ENCODE measurements at regions not wholly inside any gene's neighbourhood (a gene's known extent, or its start where the extent isn't known, plus 50 kb on each side); places are given as distances from the start of the nearest gene placed in this dataset.
"Not testable (repeated sequence)": the region's sequence is repeated elsewhere in the genome, so short reads cannot be mapped to it uniquely, and the experiment has no call there.

DNA sequence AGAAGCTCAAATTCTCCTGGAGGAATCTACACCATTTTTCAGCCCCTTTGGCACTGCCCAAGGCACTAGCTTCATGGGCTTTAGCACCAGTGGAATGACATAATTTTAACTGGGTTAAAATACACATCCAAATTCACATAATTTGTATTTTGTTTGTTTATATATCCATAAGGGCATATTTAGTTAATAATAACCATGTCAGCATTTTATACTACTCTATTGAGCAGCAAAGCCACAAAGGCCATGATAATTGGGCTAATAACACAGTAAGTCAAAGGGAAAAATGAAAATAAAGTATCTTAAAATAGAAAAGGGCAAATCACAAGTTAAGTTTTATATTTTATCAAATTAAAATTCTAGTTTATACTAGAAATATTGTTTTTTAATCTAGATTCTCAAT, 262.7 kb upstream of the TACR3 start:
- no peak for DNase-seq

DNA sequence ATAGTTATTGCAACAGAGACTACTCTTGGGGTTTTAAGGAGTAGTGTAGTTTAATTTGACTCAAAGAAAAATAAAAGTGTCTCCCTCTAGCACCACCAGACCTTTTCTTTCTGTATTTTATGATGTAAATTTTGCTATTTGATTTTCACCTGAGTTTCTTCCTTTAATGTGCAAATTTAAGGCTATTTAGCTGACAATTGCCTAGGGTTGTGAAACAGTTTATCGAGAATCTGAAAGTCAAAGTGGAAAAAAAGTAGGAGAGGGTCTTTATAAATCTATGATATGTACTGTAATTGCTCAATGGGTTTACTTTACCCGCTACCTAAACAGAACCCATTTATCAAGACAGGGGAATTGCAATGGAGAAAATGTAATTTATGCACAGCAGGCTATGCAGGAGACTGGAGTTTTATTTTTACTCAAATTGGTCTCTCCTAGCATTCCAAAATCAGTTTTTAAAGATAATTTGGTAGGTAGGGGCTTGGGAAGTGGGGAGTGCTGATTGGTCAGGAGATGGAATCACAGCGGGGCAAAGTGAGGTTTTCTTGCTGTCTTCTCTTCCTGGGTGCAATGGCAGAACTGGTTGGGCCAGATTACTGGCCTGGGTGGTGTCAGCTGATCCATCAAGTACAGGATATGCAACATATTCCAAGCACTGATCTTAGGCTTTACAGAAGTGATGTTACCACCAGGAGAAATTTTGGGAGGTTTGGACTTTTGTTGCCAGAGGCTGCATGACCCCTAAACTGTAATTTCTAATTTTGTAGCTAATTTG, 228.6 kb upstream of the TACR3 start:
- DNase-seq = no peak

DNA sequence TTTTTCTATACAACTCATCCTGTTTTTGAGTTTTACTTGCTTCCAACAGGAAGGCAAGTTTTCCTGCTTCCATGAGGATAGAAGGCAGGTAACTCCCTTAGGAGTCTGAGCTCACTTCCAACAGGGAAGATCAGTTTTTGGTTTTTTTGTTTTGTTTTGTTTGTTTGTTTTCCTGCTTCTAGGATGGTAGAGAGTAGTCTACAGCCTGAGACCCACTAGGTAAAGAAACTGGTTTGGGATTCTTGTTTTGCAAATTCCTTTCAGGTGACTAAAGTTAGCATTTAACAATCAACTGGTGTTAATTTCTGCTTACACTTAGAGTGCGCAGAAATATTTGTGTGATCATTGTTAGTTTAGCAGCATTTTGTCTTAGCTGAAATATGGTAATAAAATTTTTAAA, 227.8 kb upstream of the TACR3 start:
- DNase-seq = no peak

DNA sequence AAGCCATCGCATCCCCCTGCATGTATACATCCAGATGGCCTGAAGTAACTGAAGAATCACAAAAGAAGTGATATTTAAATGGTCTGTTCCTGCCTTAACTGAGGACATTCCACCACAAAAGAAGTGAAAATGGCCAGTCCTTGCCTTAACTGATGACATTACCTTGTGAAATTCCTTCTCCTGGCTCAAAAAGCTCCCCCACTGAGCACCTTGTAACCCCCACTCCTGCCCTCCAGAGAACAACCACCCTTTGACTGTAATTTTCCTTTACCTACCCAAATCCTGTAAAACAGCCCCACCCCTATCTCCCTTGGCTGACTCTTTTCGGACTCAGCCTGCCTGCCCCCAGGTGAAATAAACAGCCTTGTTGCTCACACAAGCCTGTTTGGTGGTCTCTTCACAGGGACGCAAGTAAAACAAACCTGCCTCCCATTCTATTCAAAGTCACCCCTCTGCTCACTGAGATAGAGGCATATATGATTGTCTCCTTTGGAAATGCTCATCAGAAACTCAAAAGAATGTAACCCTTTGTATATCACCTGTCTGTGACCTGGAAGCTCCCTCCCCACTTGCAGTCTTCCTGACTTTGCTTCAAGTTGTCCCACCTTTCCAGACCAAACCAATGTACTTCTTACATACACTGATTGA, 227.0 kb upstream of the TACR3 start:
- DNase-seq = not testable (repeated sequence)

DNA sequence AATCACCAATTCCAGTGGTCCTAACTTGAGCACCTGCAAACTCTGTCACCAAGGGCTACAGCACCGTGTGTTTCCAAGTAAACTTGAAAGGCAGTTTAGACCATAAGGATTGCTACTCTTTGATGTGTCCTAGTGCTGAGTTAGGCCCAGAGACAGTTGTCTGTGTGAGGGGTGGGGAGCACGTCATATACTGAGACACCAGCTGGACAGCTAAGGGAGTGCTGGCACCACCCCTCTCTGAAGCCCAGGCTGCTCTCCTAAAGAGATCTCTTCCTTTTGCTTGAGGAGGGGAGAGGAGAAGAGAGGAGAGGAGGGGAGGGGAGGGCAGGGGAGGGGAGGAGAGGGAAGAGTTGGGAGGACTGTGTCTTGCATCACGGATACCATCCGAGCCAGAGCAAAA, 218.7 kb upstream of the TACR3 start:
- no peak for DNase-seq

DNA sequence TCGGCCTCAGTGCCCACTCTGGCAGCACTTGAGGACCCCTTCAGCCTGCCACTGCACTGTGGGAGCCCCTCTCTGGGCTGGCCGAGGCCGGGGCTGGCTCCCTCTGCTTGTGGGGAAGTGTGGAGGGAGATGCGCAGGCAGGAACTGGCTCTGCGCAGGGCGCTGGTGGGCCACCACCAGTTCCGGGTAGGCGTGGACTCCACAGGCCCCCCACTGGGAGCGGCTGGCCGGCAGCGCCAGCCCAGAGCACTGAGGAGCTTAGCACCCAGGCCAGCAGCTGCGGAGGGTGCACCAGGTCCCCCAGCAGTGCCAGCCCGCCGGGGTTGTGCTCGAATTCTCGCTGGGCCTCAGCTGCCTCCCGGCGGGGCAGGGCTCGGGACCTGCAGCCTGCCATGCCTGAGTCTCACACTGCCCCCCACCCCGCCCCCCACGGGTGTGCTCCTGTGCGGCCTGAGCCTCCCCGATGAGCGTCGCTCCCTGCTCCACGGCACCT, 216.9 kb upstream of the TACR3 start:
- DNase-seq = no peak

DNA sequence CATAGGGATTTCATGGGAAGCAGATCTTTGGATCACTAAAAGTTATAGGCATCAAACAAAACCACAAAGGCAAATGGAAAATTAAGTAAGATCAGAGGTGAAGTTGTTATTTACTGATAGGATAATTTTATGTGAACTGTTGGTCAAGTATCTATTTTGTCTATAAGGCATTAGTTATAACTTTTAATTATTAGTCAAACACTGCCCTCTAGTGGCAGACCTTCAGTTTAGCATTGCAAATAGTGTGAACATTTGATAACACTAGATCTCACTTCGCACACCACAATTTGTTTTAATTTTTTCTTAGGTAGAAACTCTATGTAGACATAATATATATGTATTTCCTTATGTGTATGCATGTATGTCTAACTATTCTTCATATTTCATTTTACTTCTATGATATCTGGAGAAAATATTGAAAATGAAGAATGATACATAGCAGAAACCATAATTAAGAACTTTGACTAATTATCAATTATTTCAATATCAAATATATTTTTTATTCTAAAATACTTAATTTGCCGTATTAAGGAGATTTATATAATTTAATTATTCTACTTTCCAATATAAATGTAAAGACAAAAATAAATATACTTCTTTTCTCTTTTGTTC, 214.5 kb upstream of the TACR3 start:
- peak; percentile 17 for DNase-seq

DNA sequence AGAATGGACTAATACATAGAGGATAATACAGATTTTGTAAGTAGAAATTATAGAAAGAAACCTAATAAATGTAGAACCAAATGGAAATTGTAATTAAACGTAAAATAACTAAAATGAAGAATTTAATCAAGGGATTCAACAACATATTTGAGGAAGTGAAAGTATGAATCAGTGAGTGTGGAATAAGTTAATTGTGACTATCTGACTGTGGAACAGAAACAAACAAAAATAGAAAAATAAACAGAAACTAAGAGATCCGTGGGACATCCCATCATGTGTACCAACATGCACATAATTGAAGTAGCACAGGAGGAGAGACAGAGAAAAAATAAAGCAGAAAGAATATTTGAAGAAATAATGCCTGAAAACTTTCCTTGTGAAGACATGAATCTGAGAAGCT, 208.6 kb upstream of the TACR3 start:
- DNase-seq = no peak

DNA sequence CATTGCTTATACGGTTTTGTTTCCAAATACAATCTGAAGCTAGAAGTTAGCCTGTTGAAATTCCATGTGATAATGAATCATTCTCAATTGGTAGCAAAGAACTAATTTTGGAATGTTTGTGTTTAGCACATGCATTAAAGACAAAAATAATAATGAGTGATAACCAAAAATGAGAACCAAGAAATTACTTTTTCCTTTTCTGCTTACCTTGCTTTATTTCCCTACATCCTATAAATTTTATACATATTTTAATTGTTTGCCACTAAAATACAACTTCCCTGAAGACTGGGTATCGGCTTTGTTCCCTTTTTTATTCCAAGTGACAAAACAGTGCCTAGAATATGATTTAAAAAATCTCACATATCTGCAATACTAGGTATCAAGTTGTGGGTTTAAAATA, 203.8 kb upstream of the TACR3 start:
- no peak for DNase-seq

DNA sequence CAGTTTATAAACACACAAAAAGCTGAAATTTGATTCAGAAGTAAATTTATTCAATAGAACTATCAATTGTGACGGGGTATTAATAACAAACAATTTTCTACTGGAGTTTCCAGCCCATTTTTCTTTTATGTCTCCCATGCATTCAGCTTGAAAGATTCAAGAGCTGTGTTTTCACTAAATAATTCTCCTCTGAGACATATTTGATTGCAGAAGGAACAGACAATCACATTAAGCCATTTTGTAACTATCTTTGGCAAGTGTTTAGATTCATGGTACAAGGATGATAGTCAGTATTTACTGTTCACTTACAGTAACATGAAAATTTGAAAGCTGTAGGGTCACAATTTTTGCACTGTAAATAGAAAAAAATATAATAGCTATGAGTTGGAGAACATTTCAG, 198.4 kb upstream of the TACR3 start:
- DNase-seq = no peak

DNA sequence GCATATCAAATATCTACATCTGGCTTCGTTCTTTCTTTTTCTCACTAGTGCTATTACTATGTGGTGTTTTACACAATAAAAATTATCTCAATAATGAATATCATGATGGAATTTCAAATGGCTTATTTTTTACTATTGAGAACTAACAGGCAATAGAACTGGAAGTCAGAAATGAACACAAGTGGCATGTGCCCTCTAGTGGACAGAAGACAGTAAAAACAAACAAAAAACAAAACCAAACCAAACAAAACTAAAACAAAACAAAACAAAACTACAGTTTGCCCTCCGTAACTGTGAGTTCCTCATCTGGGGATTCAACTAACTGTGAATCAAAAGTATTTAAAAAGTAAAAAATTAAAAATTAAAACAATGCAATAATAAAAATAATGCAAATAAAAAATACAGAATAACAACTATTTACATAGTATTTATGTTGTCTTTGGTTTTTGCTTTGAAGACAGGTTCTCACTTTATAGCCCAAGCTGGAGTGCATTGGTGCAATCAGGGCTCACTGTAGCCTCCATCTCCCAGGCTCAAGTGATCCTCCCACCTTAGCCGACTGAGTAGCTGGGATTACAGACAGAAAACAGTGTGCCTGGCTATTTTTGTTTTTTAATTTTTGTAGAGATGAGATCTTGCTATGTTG, 195.6 kb upstream of the TACR3 start:
- DNase-seq = no peak

DNA sequence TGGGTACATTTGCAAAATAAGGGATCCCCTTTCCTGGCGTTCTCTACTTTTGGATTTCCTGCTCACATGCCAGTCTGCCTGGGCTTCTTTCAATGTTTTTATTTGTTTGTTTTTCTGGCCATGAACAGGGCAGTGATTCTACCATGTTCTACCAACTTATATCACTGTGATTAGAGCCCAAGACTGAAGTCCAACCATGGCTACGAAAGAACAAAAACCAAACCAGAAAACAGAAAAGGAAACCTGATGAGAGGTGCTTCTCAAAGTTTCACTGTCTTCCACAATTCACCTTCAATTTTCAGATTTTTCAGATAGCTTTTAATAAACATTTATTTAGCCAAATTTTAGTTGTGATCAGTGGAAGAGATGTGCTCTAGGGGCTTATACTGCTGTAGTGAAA, 187.6 kb upstream of the TACR3 start:
- DNase-seq = no peak

DNA sequence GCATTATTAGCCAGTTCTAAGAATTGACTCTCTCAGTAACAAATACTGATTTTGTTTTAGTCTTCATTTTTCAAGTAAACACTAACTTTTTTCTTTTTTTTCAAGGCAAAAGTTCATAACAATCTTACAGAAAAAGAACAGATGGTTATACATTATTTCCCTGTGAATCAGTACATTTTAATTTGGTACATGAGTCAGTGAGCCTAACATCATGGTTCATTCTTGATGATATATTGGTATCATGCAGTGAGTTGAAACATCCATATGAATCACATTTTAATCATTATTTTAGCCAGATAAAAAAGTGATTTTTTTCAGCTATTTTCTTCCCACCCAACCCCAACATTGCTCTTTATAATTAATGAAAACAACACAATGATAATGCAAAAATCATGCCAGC, 184.3 kb upstream of the TACR3 start:
- no peak for DNase-seq

DNA sequence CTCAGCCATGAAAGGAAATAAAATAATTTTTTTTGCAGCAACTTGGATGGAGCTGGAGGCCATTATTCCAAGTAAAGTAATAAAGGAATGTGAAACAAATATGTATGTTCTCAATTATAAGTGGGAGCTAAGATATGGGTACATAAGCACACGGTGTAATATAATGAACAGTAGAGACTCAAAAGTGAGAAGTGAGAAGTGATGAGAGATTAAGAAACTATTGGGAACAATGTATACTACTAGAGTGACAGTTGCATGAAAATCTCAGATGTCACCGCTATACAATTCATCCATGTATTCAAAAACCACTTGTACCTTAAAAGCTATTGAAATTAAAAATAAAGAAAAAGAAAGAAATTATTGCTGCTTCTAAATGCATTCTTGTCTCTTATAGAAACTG, 182.9 kb upstream of the TACR3 start:
- no peak for DNase-seq

DNA sequence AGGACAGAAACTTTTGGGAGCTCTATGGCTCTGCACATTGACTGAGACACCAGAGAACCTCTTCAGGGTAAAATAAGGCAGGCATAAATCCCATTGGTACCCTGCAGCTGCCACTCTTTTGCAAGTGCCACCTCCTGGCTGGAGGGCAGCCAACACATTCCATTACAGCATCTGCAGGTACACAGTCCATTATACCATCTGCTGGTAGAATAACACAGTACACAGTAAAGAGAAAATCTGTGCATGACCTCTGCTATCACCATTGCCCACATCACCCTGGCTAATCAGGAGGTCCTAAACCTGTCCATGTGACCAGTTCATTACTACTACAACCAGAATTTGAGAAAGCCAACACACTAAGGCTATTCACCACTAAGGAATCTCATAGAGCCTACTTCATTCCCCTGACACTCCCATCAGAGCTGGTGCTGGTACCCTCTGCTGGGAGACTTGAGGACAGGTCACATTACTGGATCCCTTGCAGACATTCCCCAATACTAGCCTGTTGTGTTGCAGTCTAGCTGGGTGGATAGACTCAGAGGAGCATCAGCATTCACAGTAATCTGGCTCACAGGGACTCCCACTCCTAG, 176.2 kb upstream of the TACR3 start:
- DNase-seq = no peak

DNA sequence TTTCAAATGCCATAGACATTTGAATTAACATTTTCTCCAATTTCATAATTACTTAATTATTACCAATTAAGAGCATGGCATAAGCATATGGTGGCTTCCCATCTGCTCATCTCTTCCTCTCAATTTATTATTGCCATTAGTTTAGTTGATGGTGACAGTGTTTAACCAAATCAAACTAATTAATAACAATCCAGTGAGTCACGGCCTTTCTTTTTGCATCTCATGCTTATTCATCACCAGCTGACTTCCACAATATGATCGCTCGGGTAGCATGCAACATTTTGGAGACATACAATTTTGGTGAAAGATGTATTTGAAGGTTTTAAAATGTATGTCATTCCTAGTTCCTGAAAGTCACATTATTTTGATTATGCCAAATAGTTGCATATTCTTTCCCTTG, 172.8 kb upstream of the TACR3 start:
- DNase-seq = no peak

DNA sequence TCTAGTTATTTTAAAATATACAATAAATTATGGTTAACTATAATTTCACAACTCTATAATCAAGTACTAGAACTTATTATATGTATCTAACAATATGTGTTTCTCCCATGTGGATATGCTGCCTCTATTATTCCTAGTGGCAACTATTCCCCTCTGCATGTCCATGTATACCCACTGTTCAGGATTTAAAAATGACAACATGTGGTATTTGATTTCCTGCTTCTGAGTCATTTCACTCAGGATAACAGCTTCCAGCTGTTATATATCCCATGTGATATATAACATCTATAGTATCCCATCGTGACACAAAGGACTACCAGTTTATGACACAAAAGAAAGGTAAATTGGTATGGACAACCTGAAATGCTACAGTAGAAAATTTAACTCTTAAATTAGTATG, 167.4 kb upstream of the TACR3 start:
- no peak for DNase-seq

DNA sequence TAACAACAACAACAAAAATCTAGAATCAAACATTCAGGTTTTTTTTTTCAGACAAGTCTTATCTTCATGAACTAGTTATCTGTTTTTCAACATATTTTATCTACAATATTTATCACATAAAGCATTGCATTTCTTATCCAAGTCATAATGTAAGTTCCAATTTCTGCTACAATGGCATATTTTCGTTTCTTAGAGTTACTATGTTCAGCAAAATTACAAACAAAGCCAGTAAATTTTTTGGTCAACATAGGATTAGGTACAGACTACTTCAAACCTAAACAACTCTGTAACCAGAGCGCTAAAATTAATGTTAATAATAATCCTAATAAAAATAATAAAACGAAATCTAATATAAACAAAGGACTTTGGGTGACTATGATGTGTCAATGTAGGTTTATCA, 165.4 kb upstream of the TACR3 start:
- no peak for DNase-seq

DNA sequence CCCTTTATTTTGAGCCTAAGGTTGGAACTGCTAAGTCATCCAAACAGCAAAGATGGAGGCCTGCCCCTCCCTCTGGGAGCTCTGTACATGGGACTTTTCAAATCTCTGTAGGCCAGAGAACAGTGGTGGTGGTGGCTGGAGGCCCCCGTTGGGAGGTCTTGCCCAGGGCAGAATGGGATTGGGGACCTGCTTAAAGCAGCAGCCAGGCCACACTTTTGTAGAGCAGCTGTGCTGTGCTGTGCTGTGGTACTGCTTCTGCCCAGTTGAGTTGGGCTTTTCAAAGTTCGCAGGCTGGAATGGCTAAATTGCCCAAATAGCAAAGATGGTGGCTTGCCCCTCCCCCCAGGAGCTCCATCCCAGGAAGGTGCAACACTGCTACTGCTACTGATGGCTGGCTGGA, 147.5 kb upstream of the TACR3 start:
- no peak for DNase-seq

DNA sequence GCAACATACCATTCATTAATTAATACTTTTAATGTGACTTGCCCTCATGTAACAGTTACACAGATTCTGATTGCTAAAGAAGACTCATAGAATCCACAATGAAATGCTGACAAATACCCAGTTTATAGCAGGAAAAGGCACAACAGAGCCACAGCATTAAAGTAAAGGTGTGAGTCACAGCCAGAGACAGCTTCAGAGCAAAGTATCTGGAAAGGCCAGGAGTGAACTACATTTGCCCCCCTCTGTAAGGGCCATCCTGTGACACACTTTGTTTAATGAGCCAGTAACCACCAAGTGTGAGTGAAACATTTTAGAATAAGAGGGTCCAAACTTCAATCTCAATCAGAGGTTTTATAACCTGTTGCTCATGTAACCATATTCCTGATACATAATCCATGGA, 133.8 kb upstream of the TACR3 start:
- no peak for DNase-seq

DNA sequence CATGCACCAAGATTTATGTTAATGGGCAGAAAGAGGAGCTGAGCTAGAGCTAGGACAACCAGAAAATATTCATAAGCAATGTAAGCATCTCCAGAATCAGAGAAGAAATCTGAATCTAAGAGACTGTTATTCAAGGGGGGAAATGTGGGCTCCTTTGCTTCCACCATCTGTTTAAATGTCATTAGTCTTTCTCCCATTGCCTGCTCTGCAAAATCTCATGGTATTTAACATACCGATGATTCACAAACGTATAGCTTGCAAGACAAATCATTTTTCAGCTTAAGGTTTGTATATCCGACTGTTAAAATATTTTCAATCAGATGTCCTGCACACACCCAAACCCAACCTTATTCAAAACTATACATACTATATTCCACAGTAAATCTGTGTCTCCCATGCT, 133.4 kb upstream of the TACR3 start:
- DNase-seq = no peak

DNA sequence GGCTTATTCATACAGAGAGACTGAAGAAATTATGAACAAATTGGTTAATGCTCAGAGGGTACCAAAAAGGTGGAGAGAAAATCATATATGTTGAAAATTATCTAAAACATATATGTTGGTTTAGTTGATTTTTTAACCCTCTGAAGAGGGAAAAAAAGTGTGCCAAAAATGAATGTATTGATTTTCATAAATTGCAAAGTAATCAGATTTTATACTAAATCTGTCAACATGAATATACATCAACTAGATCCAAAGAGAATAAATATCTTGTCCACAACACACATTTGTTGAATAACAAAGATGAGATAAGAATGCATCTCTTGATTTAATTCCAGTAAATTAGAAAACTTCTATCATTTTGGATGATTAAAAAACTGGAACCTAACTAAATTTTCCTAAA, 125.3 kb upstream of the TACR3 start:
- DNase-seq = no peak

DNA sequence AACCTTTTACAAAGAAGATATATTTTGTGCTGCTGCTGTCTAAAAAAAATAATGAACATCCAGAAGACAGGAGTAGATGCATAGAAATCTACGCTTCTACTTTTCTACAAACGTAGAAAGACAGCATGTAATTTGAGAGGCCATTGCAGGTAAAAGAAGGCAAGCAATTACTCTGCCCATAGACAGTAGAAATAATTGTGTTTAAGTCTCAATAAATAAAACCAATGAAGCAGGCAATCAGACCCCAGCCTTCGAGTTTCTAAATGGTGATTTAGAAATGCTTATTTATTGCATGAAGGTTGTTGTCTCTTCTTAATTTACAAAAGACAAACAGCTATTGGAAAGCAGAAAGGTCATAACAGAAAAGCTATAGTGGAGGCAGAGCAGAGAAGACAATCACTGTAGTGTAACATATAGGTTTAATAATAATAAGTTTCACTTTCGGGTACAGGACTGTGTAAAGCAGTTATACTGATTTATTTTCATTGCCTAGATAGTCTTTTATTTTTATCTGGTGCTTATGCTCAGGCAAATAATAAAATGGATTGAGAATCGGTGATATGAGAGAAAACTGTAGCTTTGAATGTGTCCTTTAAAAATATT, 123.0 kb upstream of the TACR3 start:
- no peak for DNase-seq
